Stimulated activated CD8-positive, alpha-beta memory T cell treated with anti-CD3 and anti-CD28 coated beads, Interleukin-15, amount 100 ng/mL, for 48 hours (primary cell): ENCODE measurements at regions not wholly inside any gene's neighbourhood (a gene's known extent, or its start where the extent isn't known, plus 50 kb on each side); places are given as distances from the start of the nearest gene placed in this dataset.
A peak's percentile ranks its signal among the peaks of the same experiment; 100 is the strongest.
"Not testable (repeated sequence)": the region's sequence is repeated elsewhere in the genome, so short reads cannot be mapped to it uniquely, and the experiment has no call there.

Source experiments
- DNase-seq, 2 donors: peaks; one replicate each; pipeline ENCODE4 v3.0.0-alpha.2; 2020; ENCODE audit warnings: low read depth in 2 of 2

- no peak for DNase-seq
Measured at GRCh38 chr19:13652810-13653590, 111.3 kb upstream of the MRI1 start.

GRCh38 chr19:13646758-13647157, 117.6 kb upstream of the MRI1 start:
- DNase-seq, result no peak

GRCh38 chr19:13644645-13645044, 119.7 kb upstream of the MRI1 start:
- no peak for DNase-seq

GRCh38 chr19:13640611-13641010, 123.7 kb upstream of the MRI1 start:
- DNase-seq, result no peak

DNA sequence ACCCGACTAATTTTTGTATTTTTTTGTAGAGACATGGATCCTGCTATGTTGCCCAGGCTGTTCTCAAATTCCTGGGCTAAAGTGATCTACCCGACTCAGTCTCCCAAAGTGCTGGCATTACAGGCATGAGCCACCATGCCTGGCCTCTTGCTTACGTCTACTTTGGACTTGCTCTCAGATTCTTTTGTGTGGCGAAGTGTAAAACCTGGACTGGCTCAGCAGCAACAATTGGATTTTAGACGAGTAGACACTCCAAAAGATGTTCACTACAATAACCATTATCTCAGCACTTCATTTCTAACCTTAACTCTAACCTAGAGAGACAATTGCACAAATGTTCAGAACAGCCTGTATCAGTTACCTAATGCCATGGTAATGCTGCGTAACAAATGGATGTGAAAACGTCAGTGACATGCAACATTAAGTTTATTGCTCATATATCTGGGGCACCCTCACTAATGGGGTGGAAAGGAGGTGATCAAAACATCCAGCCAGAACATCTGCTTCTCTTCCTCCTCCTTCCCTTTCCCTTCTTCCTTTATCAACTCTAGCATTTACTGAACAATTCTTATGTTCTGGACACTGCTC, 124.9 kb upstream of the MRI1 start:
- no peak for DNase-seq

DNA sequence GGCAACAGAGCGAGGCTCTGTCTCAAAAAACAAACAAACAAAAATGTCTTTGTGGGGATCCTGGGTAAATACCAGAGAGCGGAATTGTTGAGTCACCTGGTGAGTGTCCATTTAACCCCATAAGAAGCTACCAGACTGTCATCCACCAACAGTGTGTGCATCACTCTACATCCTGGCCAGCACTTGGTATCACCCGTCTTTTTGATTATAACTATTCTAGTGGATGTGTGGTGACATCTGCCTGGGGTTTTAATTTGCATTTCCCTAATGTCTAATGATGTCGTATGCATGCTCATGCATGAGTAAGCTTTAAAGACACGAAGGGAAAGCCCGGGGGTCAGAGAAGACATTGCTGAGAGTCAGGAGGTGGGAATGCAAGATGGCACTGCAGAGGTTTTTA, 126.7 kb upstream of the MRI1 start:
- DNase-seq, result no peak

DNA sequence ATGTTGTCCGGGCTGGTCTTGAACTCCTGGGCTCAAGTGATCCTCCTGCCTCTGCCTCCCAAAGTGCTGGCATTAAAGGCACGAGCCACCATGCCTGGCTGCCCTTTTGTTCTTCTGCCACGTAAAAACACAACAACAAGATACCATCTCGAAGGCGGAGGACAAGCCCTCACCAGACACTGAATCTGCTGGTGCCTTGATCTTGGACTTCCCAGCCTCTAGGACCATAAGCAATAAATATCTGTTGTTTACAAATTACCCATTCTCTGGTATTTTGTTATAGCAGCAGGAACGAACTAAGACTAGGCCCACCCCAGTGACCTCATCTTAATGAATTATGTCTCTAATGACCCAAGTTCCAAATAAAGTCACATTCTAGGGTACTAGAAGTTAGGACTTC, 128.4 kb upstream of the CACNA1A start:
- no peak for DNase-seq

GRCh38 chr19:13633522-13633922, 127.2 kb upstream of the CACNA1A start:
- no peak for DNase-seq

DNA sequence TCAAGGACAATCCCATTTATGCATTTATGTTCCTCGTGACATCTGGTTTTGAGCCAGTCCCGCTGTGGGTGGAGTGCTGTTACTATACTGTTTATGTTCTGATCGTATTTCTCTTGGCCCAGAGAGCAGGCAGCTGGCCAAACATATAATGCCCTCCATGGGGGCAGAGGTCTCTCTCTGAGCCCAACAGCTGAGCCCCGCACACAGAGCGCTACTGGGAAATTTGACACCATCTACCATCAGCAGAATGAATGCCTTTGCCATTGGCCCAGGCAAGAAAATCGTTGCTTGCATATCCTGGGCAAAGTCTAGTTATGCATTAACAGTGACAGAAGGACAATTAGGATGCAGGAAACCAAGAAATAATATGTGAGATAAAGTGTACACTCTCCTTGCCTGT, 126.8 kb upstream of the CACNA1A start:
- no peak for DNase-seq

- DNase-seq, result not testable (repeated sequence)
Measured at GRCh38 chr19:13632164-13632563, 125.9 kb upstream of the CACNA1A start.

GRCh38 chr19:13629687-13630357, 123.5 kb upstream of the CACNA1A start:
- DNase-seq, result peak in 1 of 2 donors; percentile 4

- DNase-seq, result no peak
Measured at GRCh38 chr19:13627531-13627930, 121.3 kb upstream of the CACNA1A start.

- DNase-seq, result no peak
Measured at GRCh38 chr19:13623716-13624710, 117.7 kb upstream of the CACNA1A start.

DNA sequence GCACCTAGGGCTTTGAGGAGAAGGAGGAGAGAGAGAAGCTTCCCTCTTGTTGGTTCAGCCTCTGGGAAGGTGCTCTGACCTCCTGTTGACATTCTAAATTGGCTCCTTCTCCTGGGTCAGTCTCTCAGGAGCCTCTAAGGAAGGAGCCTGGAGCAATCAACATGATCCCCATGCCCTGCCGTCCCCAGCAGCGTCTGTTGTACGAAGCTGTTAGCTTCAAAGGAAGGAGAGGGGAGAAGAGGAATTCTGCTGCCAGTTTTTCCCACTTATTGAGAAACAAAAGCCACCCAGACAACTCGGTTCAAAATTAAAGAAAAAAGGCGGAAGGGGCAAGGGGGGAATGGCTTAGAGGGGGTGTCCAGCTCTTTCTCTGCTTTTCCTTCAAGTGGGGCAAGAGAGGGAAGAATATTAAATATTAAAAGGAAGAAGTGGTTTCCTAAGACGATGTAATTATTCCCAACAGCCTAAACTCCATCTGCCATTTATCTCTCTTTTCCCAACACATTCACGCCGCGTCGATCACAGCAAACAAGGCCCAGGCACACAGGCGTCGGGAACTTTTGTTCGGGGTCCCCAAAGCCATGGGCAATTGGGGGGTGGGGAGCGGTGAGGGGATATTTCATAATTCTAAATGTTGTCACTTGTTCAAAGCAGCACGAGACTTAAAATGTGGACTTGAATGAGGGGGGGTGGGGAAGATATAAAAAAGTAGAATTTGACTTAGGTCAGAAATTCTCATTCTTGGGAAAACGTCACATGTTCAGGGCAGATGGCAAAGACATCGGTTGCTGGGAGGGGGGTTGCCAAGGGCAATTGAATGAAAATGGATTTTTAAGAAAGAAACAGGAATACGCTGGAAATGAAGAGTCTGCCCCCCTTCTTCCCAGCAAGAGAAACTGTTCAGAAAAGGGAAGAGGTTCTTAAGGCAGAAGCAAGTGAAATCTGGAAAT, 116.8 kb upstream of the CACNA1A start:
- DNase-seq, result no peak

- DNase-seq, result peak; percentile 46 to 55
Measured at GRCh38 chr19:13621413-13621812, 115.1 kb upstream of the CACNA1A start.

- DNase-seq, result no peak
Measured at GRCh38 chr19:13619203-13619632, 112.9 kb upstream of the CACNA1A start.

DNA sequence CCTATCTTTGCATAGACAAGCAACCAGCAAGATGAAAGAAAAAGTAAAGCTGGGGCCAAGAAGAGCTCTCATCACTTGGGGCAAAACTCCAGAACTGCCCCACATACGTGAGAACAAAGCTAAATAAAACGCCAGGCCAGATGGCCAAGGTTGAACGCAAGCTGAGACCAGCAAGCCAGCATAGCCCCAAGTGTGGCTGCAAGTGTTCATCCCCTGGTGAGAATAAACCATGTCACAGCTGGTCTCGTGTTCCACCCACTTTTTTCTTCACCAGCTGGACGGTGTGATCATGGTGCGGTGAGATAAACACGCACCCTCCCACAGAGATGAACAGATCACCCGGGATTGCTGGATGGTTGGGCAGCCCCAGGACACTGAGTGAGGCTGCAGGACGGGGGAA, 109.6 kb upstream of the CACNA1A start:
- DNase-seq, result no peak

DNA sequence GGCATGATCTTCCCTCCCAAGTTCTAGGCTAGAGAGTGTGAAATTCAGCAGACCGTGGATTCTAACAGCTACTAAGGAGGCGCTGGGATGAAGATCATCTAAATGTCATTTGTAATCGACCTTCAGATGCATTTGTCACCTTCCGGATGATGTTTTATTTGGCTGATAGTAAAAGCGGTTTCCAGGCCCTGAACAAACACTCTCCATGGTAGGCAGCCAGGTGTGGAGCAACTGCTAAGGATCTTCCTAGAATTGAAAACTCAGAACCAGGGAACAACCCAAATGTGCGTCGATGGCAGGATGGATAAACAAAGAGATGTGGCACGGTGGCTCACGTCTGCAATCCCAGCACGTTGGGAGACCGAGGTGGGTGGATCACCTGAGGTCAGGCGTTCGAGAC, 107.2 kb upstream of the CACNA1A start:
- DNase-seq, result no peak

DNA sequence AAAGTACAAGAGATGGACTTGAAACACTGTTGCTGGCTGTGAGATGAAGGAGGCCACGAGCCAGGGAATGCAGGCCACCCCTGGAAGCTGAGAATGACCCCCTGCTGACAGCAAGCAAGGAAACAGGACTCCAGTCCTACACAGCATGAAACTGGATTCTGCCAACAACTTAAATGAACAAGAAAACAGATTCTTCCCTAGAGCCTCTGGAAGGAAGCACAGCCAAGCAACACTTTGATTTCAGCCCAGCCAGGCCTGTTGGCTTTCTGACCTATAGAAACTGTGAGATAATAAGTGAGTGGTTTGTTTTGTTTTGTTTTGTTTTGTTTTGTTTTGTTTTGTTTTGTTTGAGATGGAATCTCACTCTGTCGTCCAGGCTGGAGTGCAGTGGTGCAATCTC, 105.3 kb upstream of the CACNA1A start:
- no peak for DNase-seq

DNA sequence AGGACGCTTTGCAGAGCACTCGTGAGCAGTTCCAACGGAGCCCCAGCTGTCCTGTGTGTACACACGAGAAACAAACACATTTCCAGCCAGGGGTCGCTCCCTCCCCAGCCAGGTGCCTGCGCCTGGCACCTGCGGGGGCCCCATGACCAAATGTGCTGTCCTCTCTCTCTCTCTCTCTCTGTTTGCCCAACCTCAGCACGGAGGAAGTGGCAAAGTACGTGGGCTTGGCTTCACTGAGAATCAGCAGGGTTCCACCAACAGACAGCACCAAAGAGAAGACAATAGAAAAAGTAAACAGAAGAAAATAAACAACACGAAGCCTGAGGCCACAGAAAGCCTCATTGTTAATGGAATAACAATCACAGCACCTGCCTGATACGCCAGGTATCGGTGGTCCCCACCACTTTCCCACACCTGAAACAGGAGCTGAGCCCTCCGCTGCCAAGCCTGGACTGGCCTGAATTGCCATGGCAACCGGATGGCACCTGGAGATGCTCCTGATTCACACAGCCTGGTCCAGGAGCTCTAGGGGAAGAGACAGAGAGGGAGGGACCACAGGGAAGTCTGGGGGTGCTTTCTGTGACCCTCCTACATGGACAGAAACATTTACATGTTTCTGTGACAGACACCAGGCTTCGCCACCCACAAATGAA, 103.9 kb upstream of the CACNA1A start:
- DNase-seq, result no peak
